ENCODE measurements at regions not wholly inside any gene's neighbourhood (a gene's known extent, or its start where the extent isn't known, plus 50 kb on each side); places are given as distances from the start of the nearest gene placed in this dataset.

DNA sequence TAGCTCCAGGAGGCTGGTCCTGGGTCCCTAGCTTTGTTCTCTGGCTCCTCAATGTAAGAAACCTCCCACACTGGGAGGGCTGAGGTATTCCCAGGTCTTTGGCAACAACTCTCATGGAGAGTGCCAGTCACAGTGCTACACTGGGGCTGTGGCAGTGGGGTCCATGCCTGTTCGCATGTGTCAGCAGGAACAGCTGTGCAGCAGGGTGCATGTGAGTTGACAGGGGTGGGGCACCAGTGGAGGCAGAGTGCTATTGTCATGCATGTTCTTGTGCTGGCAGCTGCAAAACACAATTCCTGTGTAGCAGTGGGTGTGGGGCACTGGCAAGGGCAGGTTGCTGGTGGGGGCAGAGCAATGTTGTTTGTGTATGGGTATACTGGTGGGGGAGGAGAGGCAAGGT lies 246.0 kb downstream of the CXXC4 start:
- TF ChIP-seq, protein P1, sequence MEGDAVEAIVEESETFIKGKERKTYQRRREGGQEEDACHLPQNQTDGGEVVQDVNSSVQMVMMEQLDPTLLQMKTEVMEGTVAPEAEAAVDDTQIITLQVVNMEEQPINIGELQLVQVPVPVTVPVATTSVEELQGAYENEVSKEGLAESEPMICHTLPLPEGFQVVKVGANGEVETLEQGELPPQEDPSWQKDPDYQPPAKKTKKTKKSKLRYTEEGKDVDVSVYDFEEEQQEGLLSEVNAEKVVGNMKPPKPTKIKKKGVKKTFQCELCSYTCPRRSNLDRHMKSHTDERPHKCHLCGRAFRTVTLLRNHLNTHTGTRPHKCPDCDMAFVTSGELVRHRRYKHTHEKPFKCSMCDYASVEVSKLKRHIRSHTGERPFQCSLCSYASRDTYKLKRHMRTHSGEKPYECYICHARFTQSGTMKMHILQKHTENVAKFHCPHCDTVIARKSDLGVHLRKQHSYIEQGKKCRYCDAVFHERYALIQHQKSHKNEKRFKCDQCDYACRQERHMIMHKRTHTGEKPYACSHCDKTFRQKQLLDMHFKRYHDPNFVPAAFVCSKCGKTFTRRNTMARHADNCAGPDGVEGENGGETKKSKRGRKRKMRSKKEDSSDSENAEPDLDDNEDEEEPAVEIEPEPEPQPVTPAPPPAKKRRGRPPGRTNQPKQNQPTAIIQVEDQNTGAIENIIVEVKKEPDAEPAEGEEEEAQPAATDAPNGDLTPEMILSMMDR (conservative IDR thresholded peaks at IDR 0.05; ENCODE audit: low read length), result no peak
- TF ChIP-seq EZH2phosphoT487 (IDR thresholded peaks at IDR 0.05; ENCODE audit: borderline replicate concordance, low read depth, low read length), result no peak

Measured in OCI-LY7 (cell line).